ENCODE measurements at regions not wholly inside any gene's neighbourhood (a gene's known extent, or its start where the extent isn't known, plus 50 kb on each side); places are given as distances from the start of the nearest gene placed in this dataset.

GRCh38 chr18:63071701-63072141 is 247.8 kb downstream of the BCL2 start:
- TF ChIP-seq POLR2A (IDR thresholded peaks at IDR 0.05) = no peak
- no peak for TF ChIP-seq CTCF (IDR thresholded peaks at IDR 0.05 in 8 of 11, conservative IDR thresholded peaks at IDR 0.05 in 3 of 11)
- no peak for TF ChIP-seq POLR2AphosphoS5 (IDR thresholded peaks at IDR 0.05)

All from spleen (tissue), 7 donors.